Right lobe of liver (tissue), 6 donors: ENCODE measurements at regions not wholly inside any gene's neighbourhood (a gene's known extent, or its start where the extent isn't known, plus 50 kb on each side); places are given as distances from the start of the nearest gene placed in this dataset.
"Not testable (repeated sequence)": the region's sequence is repeated elsewhere in the genome, so short reads cannot be mapped to it uniquely, and the experiment has no call there.

Source experiments
- ATAC-seq, 4 donors: fragments of 200-7000 bp; cut with Tn5 transposase; one replicate each; pipeline ENCODE4 v1.9.1; 2020; ENCODE audit warnings: mild to moderate bottlenecking in 4 of 4, moderate library complexity in 4 of 4
- DNase-seq, 3 donors: peaks; one replicate each; pipeline ENCODE4 v3.0.0-alpha.2; 2020
- H3K27ac ChIP-seq, 3 donors: fragments of 200-600 bp; one replicate each; pipeline ENCODE4 v1.8.0; 2022
- H3K27me3 ChIP-seq, 2 donors: fragments of 200-600 bp; one replicate each; pipeline ENCODE4 v1.8.0; 2022
- H3K36me3 ChIP-seq, 4 donors: fragments of 200-600 bp; sonication (generic) in 1 of 4; one replicate each; pipeline versions ENCODE4 v1.5.1 to v1.8.0; 2017 to 2022; ENCODE audit warnings: control low read depth in 1 of 4
- H3K4me1 ChIP-seq, 4 donors: fragments of 200-600 bp; sonication (generic) in 1 of 4; one replicate each; pipeline versions ENCODE4 v1.5.1 to v1.8.0; 2017 to 2022; ENCODE audit warnings: control low read depth in 1 of 4
- H3K4me3 ChIP-seq, 3 donors: fragments of 200-600 bp; one replicate each; pipeline ENCODE4 v1.8.0; 2022
- H3K9me3 ChIP-seq, 4 donors: fragments of 200-600 bp; sonication (generic) in 1 of 4; one replicate each; pipeline versions ENCODE4 v1.5.1 to v1.8.0; 2017 to 2022; ENCODE audit warnings: control low read depth in 1 of 4
- POLR2A ChIP-seq: fragments of 450-650 bp; IDR thresholded peaks from one replicate; pipeline ENCODE4 v1.6.1; 2017; ENCODE audit warnings: antibody characterized with exemption, mild to moderate bottlenecking
- WGBS: methylation state at CpG from one replicate; pipeline ENCODE4 v1.1.6; 2018; ENCODE audit warnings: low coverage, low lambda C conversion rate; ENCODE audit not compliant: insufficient coverage; ENCODE audit errors: missing lambda C conversion rate; 5-methylcytosine and 5-hydroxymethylcytosine counted together
- intact Hi-C, 2 donors: fragments of 100-400 bp; cut with DNase I; formaldehyde crosslinking; loops; one replicate each; pipeline versions ENCODE4 v1.11.2 to v1.14.1; 2022
- TF ChIP-seq, protein P1 (sequence below), 4 donors: fragments of 200-600 bp in 3 of 4; fragments of 450-650 bp in 1 of 4; IDR thresholded peaks; one replicate each; pipeline versions ENCODE4 v1.5.1 to v1.8.0; 2016 to 2022; ENCODE audit warnings: antibody characterized with exemption in 4 of 4, mild to moderate bottlenecking in 2 of 4
- donor health status: DM: no; HTN: yes; CAD: no.
- donor health status: DM: no; HTN: no; CAD: no.
- donor health status: DM: no; HTN: no; CAD: no.
- donor health status: DM: no; HTN: yes; CAD: no.
- donor health status: DM: no; HTN: yes; CAD: no.

DNA sequence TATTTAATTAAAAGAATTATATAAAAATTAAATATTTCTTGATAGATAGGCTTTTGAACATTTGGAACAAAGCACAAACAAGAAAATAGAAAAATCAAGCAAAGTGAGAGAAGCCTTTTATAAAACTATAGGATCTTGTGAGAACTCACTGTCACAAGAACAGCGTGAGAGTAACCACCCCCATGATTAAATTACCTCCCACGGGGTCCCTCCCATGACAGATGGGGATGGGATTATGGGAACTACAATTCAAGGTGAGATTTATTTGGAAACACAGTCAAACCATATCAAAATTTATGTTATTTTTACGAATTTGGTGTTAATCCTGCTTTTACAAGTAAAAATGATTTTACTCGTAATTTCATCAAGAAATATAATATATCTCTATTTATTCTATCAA is 1136.1 kb upstream of the POT1 start:
- 41% methylated on average over 4 of the region's 4 CpGs for WGBS
- no peak for DNase-seq
- no peak for ATAC-seq
- intact Hi-C loops: no loop called here
- Histone ChIP-seq H3K27ac (no peak overlapping the region), H3K4me1 (no peaks in the 10 kb centered on the region), H3K36me3 (no peaks in the 10 kb centered on the region), H3K27me3 (no peaks in the 10 kb centered on the region), H3K9me3 (no peaks in the 10 kb centered on the region), H3K4me3 (no peak overlapping the region)
- no peak for TF ChIP-seq POLR2A
- TF ChIP-seq, protein P1, sequence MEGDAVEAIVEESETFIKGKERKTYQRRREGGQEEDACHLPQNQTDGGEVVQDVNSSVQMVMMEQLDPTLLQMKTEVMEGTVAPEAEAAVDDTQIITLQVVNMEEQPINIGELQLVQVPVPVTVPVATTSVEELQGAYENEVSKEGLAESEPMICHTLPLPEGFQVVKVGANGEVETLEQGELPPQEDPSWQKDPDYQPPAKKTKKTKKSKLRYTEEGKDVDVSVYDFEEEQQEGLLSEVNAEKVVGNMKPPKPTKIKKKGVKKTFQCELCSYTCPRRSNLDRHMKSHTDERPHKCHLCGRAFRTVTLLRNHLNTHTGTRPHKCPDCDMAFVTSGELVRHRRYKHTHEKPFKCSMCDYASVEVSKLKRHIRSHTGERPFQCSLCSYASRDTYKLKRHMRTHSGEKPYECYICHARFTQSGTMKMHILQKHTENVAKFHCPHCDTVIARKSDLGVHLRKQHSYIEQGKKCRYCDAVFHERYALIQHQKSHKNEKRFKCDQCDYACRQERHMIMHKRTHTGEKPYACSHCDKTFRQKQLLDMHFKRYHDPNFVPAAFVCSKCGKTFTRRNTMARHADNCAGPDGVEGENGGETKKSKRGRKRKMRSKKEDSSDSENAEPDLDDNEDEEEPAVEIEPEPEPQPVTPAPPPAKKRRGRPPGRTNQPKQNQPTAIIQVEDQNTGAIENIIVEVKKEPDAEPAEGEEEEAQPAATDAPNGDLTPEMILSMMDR (IDR thresholded peaks at IDR 0.05): no peak

DNA sequence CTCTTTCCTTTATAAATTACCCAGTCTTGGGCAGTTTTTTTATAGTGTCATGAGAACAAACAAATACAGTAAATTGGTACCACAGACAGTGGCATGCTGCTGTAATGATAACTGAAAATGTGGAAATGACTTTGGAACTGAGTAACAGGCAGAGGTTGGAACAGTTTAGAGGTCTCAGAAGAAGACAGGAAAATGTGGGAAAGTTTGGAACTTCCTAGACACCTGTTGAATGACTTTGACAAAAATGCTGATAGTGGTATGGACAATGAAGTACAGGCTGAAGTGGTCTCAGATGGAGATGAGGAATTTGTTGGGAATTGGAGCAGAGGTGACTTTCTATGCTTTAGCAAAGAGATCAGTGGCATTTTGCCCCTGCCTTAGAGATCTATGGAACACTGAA is 1128.4 kb upstream of the POT1 start:
- H3K4me1 ChIP-seq: no peaks in the 10 kb centered on the region
- no peaks in the 10 kb centered on the region for H3K36me3 ChIP-seq
- intact Hi-C loops: no loop called here
- DNase-seq (no peak), ATAC-seq (no peak)
- H3K4me3 ChIP-seq: no peak overlapping the region
- H3K27me3 ChIP-seq: no peaks in the 10 kb centered on the region
- TF ChIP-seq, protein P1 (IDR thresholded peaks at IDR 0.05): no peak
- no peak for TF ChIP-seq POLR2A
- H3K27ac ChIP-seq: no peak overlapping the region
- H3K9me3 ChIP-seq: peaks cover 0 to 4% (median 0%) of the 10 kb centered on the region in 4 donors

DNA sequence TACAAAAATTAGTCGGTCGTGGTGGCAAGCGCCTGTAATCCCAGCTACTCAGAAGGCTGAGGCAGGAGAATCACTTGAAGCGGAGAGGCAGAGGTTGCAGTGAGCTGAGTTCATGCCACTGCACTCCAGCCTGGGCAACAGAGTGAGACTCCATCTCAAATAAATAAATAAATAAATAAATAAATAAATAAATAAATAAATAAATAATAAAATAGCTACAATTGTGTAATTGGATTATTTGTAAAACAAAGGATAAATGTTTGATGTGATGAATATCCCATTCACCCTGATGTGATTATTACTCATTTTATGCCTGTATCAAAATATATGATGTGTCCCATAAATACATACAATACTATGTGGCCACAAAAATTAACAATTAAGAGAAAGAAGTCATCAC is 1127.0 kb upstream of the POT1 start:
- intact Hi-C loops, H3K27me3 ChIP-seq, H3K4me1 ChIP-seq, H3K27ac ChIP-seq, H3K36me3 ChIP-seq, H3K4me3 ChIP-seq, DNase-seq, ATAC-seq, H3K9me3 ChIP-seq: not testable (repeated sequence)
- 100% methylated on average over 1 of the region's 4 CpGs for WGBS

GRCh38 chr7:126052229-126052628 is 1122.6 kb upstream of the POT1 start:
- intact Hi-C loops: no loop called here
- no peak for TF ChIP-seq POLR2A
- TF ChIP-seq, protein P1 (IDR thresholded peaks at IDR 0.05): no peak
- Histone ChIP-seq H3K9me3 (peaks cover 0 to 4% (median 0%) of the 10 kb centered on the region in 4 donors), H3K4me1 (no peaks in the 10 kb centered on the region), H3K4me3 (no peak overlapping the region), H3K27ac (no peak overlapping the region), H3K27me3 (no peaks in the 10 kb centered on the region), H3K36me3 (no peaks in the 10 kb centered on the region)
- DNase-seq (no peak), ATAC-seq (no peak)
- no CpG with 5 or more reads among the region's 1 CpG for WGBS

DNA sequence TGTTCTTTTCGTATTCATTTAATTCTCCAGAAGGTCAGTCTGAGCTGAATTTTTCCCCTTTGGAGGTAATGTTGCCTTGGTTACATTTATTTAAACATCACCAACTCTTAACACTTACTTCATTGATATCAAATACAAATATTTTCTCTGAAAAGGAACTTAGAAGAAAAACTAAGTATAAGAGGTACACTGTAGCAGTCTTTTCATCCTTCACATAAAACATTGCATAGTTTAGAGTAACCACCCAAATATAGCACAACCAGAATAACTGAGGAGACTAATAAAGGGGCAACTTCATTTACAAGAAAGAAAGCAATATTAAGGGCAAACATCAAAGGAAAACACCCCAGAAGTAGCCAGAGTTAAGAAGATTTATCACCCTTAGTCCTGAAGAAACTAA is 1115.0 kb upstream of the POT1 start:
- no peak overlapping the region for H3K4me3 ChIP-seq
- no peaks in the 10 kb centered on the region for H3K27me3 ChIP-seq
- H3K4me1 ChIP-seq: no peaks in the 10 kb centered on the region
- H3K9me3 ChIP-seq: no peaks in the 10 kb centered on the region
- H3K36me3 ChIP-seq: no peaks in the 10 kb centered on the region
- ATAC-seq: no peak
- no peak for DNase-seq
- WGBS: 50% methylated on average over 1 of the region's 1 CpG
- H3K27ac ChIP-seq: no peak overlapping the region
- intact Hi-C loops: no loop called here
- no peak for TF ChIP-seq POLR2A
- TF ChIP-seq, protein P1 (IDR thresholded peaks at IDR 0.05): no peak
